NCI-H1930 (cell line): ENCODE measurements at regions not wholly inside any gene's neighbourhood (a gene's known extent, or its start where the extent isn't known, plus 50 kb on each side); places are given as distances from the start of the nearest gene placed in this dataset.

ENCODE experiments used
- DNase-seq, 2 experiments: peaks; one replicate each; lab custom pipeline; 2025; lab: John Stamatoyannopoulos, UW

GRCh38 chr2:57497489-57498096 lies 549.0 kb upstream of the VRK2 start:
- DNase-seq: peak; percentile 9 to 18

GRCh38 chr2:57504787-57505186 lies 541.8 kb upstream of the VRK2 start:
- no peak for DNase-seq

GRCh38 chr2:57509189-57509588 lies 537.4 kb upstream of the VRK2 start:
- no peak for DNase-seq

- no peak for DNase-seq
Observed at GRCh38 chr2:57510704-57511103, 535.9 kb upstream of the VRK2 start.

- peak in 1 of 2 experiments; percentile 12 for DNase-seq
Observed at GRCh38 chr2:57515366-57515765, 531.2 kb upstream of the VRK2 start.

GRCh38 chr2:57516698-57517340 lies 529.8 kb upstream of the VRK2 start:
- DNase-seq: peak; percentile 43 to 60

GRCh38 chr2:57523304-57523703 lies 523.3 kb upstream of the VRK2 start:
- DNase-seq: no peak

GRCh38 chr2:57527685-57528084 lies 518.9 kb upstream of the VRK2 start:
- no peak for DNase-seq

- DNase-seq: no peak
Observed at GRCh38 chr2:57528499-57528898, 518.1 kb upstream of the VRK2 start.

GRCh38 chr2:57534358-57534757 lies 512.2 kb upstream of the VRK2 start:
- no peak for DNase-seq

- no peak for DNase-seq
Observed at GRCh38 chr2:57536535-57537231, 509.9 kb upstream of the VRK2 start.

GRCh38 chr2:57539761-57540160 lies 506.8 kb upstream of the VRK2 start:
- DNase-seq: no peak

GRCh38 chr2:57542081-57542480 lies 504.5 kb upstream of the VRK2 start:
- DNase-seq: no peak

GRCh38 chr2:57543211-57543610 lies 503.4 kb upstream of the VRK2 start:
- no peak for DNase-seq

GRCh38 chr2:57544624-57545023 lies 502.0 kb upstream of the VRK2 start:
- no peak for DNase-seq

- DNase-seq: no peak
Observed at GRCh38 chr2:57546478-57546877, 500.1 kb upstream of the VRK2 start.

GRCh38 chr2:57549642-57550102 lies 496.9 kb upstream of the VRK2 start:
- DNase-seq: no peak

- DNase-seq: no peak
Observed at GRCh38 chr2:57550912-57551311, 495.7 kb upstream of the VRK2 start.

- DNase-seq: no peak
Observed at GRCh38 chr2:57552885-57553284, 493.7 kb upstream of the VRK2 start.

GRCh38 chr2:57554348-57554747 lies 492.3 kb upstream of the VRK2 start:
- DNase-seq: no peak

GRCh38 chr2:57558312-57558711 lies 488.3 kb upstream of the VRK2 start:
- no peak for DNase-seq

GRCh38 chr2:57562495-57562894 lies 484.1 kb upstream of the VRK2 start:
- DNase-seq: no peak

GRCh38 chr2:57563015-57563414 lies 483.6 kb upstream of the VRK2 start:
- DNase-seq: no peak
